GM21619 (cell line): ENCODE measurements at regions not wholly inside any gene's neighbourhood (a gene's known extent, or its start where the extent isn't known, plus 50 kb on each side); places are given as distances from the start of the nearest gene placed in this dataset.
"Not testable (repeated sequence)": the region's sequence is repeated elsewhere in the genome, so short reads cannot be mapped to it uniquely, and the experiment has no call there.

Experiments used
- ATAC-seq: cut with Tn5 transposase; IDR thresholded peaks from one replicate; pipeline ENCODE4 v1.9.1; 2021; ENCODE audit not compliant: unreplicated experiment

DNA sequence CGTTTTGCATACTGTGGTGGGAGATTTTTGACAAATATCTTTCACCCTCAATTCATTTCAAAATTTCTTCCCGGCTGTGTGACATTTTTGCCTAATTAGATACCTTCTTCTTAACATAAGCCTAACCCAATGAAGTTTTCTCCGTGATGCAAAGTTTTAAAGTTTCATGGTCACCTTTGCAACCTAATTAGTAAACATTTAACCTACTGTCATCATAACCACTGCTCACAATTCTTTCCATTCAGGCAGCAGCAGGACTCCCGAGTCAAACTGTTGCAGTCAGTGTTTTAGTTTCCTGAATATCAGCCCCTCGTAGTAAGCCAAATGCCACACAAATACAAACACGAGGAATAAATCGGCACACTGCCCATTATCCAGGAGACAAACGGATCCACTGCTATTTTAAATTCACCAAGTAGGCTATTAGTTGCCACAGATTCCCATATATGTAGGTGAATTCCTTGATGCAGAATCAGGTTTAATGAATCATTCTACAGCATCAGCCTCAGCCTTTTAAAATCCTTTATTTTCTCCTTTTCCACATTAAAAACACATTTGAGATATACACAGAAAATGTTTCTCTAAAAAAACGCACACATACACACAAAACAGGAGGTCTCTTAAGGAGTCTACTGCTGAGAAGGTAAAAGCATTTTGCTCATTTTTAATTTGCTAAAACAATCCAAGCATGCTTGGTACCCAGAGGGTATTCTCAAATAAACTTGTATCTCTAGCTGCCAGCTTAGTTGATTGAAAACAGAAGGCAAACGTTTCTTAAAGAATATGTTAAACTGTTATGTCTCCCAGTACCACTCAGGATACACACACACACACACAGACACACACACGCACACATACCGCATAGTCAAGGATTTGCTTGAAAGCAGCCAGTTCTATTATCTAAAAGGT lies 106.5 kb upstream of the KCTD1 start:
- ATAC-seq, result no peak

DNA sequence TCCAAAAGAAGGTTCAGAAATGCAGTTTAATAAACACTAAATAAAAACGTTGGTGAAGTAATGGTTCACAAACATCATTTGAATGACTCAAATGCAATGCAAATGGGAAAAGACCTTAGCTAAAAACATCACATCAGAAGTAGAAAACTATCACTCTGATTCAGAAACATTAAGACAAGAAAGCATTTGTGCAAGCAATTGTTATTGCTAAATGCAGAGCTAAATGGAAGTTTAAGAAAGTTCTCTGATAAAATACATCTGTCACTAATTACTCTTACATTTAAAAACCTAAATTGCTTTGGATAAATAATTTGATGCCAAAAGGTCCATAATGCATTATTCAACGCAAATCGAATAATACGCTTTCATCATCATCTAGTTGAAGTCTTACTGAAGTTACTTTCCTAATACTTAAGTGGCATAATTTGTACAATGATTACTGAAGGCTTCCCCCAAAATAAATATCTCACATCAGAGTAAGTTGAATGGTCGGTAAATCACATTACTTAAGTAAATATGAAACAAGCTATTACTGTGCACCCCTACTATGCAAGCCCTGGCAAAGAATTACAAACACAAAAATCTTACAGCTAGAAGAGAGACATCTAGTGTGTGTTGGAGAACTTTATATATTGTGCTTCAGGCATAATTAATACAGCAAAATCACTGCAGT lies 105.7 kb upstream of the KCTD1 start:
- no peak for ATAC-seq

DNA sequence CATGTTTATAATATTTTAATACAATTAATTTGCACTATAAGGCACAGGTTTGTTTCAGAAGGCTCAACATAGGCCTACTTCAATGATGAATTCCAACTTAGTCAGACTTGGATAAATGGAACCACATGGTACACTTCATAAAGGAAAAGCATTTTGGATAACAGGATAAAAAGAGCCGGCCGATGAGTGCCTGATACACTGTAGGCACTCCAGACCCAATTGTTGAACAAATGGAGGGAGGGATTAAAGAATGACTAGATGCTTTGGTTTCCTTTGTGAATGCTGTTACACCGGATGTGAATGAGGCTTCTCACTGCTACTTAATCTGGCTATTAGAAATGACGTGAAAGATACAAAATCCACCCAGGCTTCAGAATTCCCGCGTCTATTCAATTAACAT lies 104.1 kb upstream of the KCTD1 start:
- ATAC-seq, result no peak

DNA sequence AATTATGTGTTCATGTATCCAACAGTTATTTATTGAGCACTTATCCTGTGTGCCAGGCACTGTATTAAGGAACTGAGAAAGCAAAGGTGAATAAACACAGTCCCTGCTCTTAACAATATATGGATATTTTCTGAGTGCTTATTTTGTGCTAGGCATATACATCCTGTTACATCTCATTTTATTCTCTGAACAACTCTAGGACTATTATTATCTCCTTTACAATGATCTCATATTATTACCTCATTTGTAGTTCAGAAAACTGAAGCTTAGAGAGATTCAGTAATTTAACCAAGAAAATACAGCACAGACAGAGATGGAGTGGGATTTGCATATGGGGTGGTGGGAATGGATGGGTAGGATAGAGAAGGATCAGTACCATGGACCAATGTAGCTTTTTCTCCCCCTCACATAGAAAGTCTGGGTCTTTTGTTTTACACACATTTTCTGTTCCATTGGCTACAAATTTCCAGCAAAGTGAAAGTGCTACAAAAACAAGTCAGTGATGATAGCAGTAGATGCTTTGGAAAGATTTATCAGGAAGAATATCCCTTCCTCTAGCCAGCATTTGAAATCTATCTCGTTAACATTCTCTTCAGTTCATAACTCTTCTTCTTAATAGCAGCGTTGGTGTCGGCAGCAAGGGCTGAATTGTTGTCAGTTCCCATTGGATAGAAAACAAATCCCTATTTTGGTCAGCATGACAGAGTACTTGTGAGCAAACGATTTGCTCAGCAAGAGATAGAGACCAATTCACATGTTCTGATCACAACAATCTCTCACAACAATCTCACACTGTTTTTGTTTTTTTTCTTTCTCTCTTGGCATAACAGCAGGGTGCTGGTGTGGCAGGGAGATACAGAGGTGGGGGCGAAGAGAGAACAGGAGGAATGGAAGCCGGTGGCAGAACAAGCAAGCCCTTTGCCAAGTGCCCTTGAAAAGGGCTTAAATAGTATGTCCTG lies 102.2 kb upstream of the KCTD1 start:
- no peak for ATAC-seq

DNA sequence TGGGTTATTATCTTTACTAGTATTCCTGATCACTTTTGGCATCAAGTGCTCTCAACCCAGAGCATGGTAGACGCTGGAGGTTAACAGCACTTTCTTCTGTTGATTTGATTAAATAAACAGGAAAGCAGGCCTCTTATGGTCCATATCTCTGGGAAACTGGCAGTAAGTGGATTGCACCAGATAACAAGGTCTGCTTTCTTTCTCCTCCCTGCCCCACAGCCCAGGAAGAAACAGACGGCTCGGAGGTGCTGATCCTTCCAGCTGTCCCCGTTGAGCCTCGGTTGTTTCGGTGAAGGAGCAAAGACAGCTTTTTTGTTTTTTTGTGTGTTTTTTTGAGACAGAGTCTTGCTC lies 100.8 kb upstream of the KCTD1 start:
- no peak for ATAC-seq

DNA sequence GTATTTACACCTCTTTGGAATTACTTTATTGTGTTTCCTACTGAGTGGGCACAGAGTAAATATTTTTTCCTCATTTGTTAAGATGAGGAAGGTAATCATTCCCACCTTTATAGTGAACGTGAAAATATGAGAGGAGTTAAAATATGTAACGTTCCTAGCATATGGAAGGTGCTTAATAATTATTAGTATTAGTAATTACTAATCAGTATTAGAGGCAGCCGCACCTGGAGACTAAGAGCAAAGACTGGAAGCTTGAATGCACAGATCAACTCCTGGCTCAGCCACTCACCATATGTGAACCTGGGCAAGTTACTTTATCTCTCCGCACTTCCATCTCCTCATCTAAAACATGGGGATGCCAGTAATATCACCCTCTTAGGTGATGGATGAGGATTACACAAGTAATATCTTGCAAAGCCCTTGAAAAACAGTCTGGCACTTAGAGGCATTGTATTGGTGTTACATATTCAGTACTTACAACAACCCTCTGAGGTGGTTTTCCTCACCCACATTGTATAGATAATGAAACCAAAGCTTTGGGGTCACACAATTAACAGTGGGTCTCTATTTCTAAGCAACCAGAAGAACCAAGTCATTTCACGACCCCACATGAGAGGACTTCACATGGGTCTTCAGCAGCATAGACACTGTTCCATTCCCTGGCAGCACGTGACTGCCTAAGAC lies 100.3 kb upstream of the KCTD1 start:
- ATAC-seq, result no peak

DNA sequence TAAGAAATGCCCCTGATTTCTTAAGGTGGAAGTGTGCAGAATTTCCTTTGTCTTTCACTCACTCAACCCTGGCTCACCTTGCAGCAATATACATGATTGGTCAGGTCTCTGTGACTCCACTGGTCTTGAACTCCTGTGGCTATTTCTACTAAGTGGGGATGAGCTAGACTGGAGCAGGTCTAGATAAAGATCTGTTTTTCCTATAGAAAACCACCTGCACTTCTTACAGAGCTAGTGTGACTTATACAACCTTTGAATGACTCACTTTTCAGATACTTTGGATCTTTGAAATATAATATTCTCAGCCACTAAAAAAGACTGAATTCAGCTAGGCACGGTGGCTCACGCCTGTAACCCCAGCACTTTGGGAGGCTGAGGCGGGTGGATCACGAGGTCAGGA lies 98.5 kb upstream of the KCTD1 start:
- no peak for ATAC-seq

DNA sequence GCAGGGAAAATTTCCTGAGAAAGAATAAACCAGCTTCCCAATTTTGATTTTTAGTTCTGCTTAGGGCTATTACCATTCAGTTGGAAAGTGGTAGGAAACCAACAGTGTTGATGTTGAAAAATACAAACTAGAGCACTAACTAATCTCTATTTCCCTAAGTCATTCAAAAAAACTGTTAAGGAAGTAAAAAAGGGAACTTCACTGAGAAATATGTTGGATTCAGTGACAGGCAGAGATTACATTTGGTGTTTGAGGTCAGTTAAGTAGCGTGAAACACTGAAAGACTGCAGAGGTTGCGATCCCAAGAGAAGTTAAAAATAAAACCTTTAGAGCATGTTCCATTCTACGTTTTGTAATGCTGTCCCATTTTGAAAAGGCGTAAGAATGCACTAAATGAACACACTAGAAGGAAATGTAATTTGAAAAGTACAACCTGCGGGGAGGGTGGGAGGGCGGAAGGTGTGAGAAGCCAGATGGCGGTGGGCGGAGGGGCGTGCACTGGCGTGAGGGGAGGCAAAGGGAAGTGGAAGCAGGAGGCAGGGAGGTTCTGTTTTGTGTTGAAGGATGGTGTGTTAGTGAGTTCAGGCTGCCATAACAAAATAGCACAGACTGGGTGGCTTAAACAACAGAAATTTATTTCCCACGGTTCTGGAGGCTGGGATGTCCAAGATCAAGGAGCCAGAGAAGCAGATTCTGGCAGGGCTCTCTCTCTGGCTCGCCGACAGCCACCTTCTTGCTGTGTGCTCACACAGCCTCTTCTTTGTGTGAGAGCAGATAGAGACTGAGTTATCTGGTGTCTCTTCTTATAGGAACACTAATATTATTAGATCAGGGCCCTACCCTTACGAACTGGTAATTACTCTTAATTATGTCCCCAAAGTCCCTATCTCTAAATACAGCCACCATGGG lies 94.3 kb upstream of the KCTD1 start:
- no peak for ATAC-seq

DNA sequence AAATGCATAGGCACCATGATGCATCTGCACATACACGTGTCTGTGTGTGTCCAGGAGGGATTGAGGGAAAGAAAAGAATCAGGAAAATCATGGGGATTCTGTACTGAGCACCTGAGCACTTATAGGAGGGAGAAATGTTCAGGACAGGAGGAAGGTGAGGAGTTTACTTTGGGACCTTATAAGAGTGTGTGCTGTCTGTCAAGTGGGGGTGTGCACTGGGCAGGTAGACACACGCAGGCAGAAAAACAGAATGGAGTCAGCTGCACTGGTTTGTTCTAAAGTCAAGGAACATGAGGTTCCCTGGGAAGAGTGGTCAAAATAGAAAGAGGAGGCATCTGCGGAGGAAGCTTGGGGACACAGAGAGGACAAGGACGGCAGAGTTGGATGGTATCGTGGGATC lies 92.2 kb upstream of the KCTD1 start:
- no peak for ATAC-seq

DNA sequence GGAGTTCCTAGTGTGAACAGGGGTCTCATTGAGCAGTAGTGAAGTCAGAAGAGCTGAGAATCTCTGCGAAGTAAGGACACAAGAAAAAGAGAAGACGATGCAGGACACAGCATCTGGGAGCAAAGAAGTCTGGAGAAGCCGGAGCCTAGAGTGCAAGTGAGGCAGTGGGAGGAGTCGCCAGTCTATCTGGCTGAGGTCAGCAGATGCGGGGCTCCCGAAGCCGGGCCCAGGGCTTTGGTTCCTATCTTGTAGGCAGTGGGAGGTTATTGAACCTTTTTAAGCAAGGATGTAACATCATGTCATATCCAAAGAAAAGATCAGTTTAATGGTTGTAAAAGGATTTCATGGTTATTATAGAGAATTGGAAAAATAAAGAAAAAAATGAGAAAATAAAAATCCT lies 90.8 kb upstream of the KCTD1 start:
- no peak for ATAC-seq

DNA sequence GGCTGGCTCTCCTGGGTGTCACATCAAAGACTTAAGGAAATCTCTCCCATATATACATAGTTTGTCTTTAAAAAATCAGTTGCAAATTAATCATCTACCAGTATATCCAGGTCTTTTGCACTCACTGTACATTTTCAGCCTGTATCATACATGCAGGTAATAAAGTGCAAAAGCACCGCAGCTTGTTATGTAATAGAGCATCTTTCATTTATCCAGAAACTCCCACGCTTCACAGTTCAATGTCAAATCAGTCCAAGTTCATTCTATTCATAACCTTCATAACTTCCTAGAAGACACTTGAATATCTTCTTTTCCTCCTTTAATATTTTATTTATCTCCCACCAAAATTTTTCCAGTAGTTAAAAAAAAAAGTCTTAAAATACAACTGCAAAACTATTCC lies 89.6 kb upstream of the KCTD1 start:
- no peak for ATAC-seq

DNA sequence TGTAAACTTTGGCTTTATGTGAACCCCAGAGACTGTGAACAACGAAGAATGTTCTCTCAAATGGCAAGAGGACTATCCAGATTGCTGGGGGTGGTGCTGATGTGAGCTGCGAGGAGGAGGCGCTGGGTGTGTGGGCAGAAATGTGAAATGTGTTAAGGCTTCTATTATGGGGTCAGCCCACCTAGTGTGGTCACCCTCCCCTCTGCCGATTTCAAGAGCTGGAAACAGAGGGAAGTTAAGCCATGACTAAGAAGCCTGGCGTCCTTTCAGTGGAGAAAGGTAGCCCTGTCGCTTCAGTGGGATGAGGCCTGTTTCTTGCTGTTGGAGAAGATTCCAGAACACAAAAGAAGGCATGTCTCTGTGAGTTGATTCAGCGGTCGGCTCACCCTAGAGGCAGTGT lies 89.0 kb upstream of the KCTD1 start:
- ATAC-seq, result no peak

DNA sequence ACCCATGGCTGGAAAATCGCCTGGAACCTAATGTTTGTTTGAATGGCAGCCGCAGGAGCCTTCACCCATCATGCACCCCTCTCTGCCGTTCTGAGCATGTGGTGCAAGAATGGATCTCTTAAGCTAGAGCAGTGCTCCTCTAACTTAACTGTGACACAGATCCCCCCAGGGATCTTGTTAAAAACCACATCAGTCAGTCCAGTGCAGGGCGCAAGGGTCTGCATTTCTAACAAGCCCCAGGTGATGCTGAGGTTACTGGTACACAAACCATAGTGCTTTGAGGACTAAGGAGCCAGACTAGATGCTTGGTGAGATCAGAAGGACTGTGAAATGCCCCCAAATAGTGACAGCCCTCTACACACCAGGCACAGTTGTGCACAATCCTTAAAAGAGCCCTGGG lies 87.1 kb upstream of the KCTD1 start:
- ATAC-seq, result no peak

DNA sequence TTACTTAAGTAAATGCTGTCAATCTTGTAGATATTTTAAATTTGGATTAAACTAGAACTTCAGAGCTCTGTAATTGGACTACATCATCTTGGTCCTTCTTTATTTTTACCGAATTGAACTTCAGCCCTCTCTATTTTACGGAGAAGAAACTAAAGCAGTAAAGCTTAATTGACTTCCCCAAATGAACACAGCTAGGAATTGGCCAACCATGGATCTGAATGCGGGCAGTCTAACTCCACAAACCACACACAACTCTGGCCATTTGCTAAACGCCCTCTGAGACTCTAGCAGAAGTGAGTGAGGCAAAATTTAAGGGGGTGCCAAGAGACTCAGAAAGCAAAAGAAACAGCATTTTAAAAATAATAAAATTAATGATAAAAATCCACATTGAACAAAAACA lies 86.3 kb upstream of the KCTD1 start:
- no peak for ATAC-seq

DNA sequence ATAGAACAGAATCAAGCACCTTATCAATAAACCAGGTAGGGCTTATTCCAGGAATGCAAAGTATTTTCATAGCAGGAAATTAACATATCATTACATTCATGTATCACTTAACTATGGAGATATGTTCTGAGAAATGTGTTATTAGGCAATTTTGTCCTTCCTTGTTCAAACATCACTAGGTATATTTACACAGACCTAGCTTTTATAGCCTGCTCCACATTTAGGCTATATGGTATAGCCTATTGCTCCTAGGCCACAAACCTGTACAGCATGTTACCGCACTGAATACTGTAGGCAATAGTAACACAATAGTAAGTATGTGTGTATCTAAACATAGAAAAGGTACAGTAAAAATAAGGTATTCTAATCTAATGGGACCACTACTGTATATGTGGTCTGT lies 82.8 kb upstream of the KCTD1 start:
- no peak for ATAC-seq

DNA sequence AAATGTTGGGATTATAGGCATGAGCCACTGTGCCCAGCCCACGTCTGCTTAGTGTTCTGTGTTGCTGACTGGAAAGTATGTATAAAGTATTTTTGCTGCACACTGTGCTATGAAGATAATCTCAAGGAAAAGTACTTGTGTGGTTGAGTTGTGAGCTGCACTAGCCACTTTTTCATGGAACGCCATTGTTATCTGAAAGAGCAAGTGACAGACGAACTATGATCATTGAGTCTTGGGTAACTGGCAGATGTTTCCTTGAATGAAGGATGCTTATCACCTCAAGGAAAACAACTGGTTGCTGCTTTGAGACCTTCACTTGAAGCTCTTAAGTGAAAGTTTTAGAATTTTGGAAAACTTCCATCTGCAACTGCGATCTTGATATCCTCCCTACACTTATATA lies 82.2 kb upstream of the KCTD1 start:
- ATAC-seq, result no peak

DNA sequence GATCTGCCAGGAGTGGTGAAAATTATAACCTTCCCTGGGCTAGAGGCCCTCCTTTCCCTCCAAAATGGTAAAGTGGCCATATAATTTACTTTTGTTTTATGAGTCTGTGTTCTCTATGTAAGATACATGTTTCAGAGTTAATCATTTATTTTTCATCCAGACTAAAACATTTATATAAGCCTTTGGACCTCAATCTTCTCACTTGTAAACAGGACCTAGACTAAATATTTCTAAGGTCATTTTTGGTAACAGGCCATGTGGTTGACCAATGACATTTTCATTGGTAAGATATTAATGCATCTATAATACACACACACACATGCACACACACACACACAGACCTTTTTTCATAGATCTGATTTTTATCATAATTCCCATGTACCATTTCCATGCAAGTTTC lies 79.7 kb upstream of the KCTD1 start:
- no peak for ATAC-seq

DNA sequence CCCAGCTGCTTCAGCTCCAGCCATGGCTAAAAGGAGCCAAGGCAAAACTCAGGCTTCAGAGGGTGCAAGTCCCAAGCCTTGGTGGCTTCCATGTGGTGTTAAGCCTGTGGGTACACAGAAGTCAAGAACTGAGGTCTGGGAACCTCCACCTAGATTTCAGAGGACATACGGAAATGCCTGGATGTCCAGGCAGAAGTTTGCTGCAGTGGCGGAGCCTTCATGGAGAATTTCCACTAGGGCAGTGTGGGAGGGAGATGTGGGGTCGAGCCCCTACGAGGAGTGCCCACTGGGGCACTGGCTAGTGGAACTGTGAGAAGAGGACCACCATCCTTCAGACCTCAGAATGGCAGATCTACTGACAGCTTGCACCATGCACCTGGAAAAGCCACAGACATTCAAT lies 76.1 kb upstream of the KCTD1 start:
- ATAC-seq, result no peak

DNA sequence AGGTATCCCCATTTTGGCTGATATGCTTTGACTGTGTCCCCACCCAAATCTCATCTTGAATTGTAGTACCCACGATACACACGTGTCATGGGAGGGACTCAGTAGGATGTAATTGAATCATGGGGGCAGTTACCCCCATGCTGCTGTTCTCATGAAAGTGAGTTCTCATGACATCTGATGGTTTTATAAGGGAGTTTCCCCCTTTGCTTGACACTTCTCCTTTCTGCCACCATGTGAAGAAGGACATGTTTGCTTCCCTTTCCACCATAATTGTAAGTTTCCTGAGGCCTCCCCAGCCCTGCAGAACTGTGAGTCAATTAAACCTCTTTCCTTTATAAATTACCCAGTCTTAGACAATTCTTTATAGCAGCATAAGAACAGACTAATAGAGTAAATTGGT lies 75.0 kb upstream of the KCTD1 start:
- not testable (repeated sequence) for ATAC-seq
